HG02938 (cell line): ENCODE measurements at regions not wholly inside any gene's neighbourhood (a gene's known extent, or its start where the extent isn't known, plus 50 kb on each side); places are given as distances from the start of the nearest gene placed in this dataset.
"Not testable (repeated sequence)": the region's sequence is repeated elsewhere in the genome, so short reads cannot be mapped to it uniquely, and the experiment has no call there.

Source experiments
- ATAC-seq: cut with Tn5 transposase; IDR thresholded peaks from one replicate; pipeline ENCODE4 v1.9.1; 2021; ENCODE audit warnings: mild to moderate bottlenecking, moderate library complexity; ENCODE audit not compliant: unreplicated experiment

DNA sequence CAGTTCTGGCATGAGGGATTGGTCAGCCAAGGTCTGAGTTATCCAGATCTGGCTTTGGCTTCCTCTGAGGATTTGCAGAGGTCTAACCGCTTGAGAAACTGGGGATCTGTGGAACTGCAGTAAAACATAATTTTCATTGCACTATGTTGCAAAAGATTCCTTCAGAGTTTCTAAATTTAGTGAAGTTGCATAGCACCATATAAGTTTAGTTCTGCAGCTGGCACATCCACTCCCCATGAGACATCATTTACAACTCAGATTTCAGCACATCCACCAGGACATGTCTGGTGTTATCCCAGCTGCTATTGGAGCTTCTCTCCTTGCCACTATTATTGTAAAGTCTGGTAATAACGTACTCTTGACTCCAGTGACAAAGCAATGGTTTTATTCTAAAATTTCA is 181.5 kb downstream of the CWF19L2 start:
- no peak for ATAC-seq

DNA sequence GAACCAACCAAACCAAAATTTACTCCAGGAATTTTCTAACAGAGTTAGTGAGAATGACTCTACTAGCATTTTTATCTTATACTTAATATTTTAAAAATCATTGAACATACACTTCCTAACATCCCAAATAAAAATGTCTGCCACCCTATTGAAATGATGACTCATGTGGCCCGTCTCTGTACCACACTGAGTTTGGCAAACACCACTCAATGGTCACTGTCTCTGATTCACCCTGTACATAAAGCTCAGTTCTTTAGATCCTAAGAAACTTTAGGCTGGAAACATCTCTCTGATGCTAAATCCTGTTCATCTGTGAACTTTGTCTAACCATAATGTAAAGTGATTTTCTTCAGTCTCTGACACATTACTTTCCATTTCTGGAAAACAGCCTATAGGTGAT is 182.0 kb downstream of the CWF19L2 start:
- ATAC-seq = no peak

DNA sequence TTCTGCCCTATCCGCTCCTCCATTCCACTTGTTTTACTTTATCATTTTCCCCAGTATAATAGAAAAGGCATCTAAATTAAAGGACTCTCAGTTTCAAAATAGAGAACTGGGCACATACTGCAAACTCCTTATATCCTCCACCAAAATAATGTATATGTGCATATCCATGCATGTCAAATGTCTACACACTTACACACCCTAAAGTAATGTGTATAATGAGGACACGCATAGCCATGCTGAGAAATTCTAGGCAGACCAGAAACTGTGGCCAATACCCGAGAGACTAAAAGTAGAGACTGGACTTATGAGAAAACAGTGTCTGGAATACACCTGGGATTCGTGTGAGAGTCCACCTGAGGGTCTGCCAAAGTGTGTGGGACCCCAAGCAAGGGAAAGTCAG is 183.5 kb downstream of the CWF19L2 start:
- ATAC-seq = no peak

DNA sequence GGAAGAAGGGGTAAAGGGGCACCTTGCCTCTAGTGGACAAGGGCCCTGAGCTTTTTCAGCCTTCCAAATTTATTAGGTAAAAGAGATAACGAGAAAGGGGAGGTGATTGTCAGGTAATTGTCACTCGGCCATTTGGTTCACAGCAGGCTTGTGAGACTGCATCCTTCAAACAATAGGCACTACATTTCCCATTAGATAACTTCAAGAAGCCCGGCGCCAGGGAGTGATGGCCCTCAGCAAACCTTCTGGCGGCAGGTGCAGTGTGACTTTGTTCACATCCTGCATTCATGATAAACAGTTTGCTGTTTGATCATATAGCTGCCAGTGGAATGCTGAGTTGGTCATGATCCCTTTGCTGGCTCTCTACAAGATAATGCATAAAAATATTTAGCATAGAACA is 185.1 kb downstream of the CWF19L2 start:
- ATAC-seq = no peak

DNA sequence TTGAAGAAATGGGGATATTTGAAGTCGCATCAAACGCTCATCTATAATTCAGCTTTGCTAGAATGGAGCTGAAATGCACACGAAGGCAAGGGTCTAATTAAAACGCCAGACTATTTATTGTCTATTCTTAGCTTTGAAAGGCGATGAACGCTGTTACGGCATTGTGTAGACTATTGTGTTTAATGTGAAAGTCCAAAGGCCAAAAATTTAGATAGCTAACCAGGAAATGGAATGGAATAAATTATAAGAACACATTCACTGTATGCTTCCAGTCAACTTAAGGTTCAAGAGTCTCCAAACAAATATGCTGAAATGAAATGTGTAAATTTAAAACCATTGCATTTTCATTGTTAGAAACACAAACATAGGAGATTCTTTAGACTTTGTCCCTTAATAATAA is 186.2 kb downstream of the CWF19L2 start:
- ATAC-seq = no peak

DNA sequence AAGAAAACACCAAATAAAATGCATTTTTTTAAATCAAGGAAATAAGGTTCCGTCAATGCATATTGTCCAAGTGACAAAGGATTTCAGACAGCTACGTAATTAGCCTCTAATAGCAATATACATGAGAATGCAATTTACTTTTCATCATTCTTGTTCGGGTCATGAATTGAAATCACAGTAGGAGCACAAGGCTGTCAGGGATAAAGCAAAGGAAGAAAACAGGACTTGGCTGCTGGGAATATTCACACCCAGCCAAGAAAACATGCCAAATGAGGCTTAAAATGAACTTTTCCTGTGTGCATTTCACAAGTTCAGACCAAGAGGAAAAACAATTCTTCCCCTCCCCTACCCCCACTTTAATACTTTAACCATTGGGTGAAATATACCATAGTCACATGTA is 188.6 kb downstream of the CWF19L2 start:
- no peak for ATAC-seq

DNA sequence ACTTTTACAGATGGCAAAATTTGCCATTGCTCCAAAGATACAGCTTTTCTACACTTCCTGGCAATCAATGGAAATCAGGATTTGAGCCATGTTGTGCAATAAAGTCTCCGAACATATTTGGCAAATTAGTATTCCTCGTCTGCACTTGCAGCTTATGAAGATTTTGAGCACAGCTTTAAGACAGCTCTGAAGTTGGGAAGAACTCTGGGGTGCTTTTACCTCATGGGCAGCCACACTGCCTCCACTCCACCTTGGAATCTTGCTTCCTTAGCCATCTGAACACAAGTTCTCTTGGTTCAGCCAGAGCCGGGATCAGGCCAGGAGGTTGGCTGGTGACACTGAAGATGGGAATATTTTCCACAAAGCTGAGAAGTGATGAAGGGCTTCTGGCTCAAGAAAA is 191.2 kb downstream of the CWF19L2 start:
- no peak for ATAC-seq

DNA sequence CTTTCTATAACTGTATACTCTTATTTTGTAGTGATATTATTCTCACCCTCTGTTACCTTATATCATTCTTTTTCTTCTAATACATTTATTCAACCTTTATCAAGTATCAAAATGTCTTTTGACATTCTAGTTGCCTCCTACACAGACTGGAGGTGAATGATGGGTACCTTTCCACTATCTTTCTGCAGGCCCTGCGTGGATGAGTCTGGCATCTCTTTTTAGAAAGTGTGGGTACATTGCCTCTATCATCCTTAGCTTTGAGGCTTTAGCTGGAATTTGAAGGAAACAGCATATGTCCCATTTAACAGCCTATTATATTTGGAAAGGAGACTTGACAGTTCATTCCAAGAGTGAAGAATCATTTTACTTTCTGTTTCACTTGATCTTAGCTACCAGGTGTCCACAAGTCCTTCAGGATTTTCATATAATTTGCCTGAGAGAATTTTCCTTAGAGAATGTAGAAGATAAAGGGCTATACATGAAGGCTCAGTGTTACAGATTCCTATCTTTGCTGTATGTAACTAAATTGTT is 192.0 kb downstream of the CWF19L2 start:
- ATAC-seq = no peak

DNA sequence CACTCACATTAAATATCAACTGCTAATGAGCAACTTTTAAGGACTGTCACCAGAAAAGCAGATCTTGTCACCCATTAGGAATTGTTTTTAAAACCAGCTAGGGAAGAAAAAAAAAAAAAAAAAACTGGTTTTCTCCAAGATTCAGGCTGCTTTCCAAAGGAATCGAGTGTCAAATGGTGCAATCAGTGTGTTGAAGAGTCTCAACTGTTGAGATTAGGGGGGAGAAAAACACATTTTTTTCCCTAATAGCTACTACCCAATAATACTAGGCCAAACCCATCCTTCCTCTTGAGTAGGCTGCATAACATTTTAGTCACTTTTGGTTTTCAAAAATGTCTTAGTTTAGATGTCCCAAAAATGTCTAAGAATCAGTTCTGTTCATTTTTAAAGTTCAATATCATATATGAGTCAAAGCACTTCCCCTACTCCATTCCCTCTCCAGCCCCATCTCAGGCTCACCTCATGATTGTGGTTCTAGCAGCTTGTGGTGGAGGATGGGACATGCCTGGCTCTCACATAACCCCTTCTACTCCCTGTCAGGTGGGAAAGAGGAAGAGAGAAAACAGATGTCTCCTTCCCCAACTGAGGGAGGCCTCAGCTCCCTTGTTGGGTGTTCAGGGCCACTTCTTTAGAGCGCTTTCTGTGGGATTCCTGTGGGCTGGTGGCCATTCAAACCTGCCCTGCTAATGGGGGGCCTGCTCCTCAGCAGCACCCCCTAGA is 193.6 kb downstream of the CWF19L2 start:
- ATAC-seq = peak; percentile 56

DNA sequence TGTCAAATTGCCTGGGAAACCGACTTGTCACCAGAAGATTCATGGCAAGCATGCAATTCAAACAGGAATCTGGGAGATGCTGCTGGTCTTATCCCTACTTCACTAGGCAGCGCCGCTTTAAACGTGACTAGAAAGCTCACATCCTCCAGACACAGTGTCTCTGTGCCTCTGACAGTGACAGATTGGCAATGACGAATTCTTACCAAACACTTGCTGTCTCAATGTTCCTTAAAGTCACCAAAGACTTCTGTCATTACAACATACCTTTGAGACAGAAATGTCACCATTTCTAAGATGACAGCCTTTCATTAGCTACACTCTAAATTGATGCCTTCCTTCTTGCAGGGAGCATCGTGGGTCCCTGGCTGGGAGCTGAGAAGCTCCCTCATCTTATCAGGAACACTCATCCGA is 197.8 kb downstream of the CWF19L2 start:
- no peak for ATAC-seq

DNA sequence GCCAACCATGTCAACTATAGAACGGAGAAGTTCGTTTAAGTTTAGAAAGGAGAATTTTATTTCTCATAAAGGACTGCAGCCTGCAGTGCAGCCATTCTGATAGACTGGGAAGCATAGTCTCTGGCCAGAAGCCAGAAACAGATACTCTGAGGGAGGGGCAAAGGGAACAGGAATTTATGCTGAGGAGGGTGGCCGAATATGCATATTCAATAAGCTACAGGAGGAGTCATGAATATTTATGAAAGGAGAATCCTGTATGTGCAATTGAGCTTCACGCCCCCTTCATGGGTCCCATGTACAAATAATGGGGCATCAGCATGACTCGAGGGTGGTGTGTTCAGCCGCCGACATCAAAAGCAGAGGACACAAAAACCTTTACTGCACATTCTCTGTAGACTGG is 199.9 kb downstream of the CWF19L2 start:
- ATAC-seq = no peak

DNA sequence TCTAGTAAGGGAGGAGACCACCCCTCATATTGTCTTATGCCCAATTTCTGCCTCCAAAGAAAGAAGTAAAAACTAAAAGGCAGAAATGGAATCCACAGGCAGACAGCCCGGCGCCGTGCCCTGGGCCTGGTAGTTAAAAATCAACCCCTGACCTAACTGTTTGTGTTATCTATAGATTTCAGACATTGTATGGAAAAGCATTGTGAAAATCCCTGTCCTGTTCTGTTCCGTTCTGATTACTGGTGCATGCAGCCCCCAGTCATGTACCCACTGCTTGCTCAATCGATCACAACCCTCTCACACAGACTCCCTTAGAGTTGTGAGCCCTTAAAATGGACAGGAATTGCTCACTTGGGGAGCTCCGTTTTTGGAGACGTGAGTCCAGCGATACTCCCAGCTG is 204.0 kb downstream of the CWF19L2 start:
- ATAC-seq = not testable (repeated sequence)

DNA sequence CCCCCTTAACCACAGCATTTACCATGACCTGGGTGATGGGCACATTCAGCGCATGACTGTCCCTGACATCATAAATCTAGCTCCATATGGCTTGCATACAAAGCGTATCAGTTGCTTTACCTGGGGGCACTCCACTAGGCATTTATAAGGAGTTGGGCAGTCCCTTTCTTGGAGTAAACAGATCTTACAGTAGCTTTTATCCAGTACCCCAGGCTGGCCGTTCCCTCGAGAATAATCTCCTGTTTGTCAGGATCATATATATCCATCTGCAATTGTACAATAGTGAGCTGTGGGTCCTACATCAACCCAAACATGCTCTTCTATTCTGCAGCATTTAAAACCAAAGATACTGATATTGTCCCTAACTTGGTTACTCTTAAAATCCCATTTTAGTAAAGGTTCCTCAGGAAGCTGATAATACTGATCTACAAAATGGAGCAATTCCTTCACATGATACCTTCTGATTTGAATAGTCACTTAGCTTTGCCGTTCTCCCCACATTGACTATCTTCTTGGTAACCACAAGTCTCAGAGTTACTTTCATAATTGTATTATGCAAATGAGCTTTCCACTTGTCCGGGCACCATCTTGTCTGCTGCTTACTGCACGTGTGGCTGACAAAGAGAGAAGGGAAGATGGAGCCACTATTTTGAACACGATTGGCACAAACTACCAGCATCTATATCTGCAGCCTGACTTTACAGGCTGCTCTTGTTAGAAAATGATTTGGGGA is 205.0 kb downstream of the CWF19L2 start:
- peak; percentile 96 for ATAC-seq

DNA sequence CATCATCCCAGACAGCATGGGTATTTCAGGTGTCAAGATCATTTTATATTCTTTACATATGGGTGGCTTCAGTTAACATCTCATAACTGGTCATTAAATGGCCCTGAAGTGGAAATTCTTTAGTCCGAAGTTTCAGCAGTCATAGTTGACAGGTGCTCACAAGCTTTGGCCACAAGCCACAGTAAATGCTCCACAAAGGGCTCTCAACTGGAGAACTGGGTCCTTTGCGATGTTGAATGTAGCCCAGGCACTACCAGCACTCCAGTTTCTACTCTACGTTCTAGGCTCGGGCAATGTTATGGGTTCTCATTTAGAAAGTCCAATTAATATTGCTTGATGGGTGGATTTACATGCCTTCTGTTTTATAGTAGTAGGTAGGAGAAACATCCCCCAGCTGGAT is 206.3 kb downstream of the CWF19L2 start:
- no peak for ATAC-seq

DNA sequence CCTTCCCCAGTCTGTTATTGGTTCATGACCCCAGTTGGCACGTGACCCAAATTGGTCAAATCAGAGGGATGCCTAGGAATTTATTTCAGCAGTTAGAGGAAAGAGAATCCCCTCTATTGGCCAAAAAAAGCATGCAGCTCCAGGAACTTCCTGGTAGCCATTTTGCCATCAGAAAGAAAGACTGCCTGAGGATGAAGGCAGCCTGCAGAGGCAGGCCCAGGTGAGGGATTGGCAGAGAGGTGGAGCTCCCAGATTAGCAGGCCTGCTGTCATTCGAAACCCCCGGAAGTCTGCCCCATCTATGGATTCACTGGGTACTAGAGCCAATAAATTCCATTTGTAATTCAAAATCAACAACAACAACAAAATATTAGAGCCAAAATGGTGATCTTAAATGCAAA is 207.6 kb downstream of the CWF19L2 start:
- ATAC-seq = no peak

DNA sequence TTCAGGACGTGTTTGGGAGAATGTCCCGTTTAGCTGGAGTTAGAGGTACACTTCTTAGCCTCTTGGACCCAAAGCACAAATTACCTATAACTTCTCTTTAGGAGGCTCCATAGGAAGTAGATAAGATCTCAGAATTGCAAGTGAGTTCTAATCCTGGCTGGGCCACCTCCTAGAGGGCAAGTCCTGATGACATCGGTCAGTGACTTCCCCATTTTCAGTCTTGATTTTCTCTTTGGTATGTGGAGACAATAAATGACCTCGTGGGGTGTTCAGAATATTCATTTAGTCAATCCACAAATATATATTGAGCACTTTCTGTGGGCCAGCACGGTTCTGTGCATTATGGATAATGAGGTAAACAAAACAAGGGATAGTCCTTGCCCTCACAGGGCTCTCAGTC is 208.6 kb downstream of the CWF19L2 start:
- ATAC-seq = no peak

DNA sequence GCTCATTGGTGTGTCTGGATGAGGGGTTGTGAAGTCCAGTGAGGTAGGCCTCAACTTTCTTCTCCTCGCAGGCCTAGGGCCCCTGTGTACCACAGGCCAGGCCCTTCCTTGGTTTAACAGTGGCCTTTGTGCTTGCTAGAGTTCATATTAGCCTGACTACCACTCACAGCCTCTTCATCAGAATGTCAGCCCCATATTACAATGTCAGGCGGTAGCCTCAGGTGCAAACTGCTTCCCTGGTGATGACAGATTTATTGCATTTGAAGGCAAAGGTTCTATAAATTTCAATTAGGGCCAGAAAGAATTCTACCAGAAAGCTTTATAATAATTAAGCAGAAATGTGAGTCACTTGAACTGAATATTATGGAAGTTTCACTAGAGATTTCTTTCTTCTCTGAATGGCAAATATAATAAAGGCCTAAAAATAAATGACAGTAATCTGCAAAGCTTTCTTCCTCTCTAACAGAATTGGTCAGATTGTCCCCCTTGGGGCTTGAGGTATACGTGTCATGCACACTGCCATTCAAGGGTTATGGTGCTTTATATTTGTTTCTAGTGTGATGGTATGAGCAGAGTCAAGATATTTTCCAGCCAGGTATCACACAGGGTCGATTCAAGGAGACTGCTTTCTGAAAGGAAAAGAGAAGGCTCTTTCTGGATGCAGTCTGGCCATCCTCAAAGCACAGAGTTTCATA is 210.3 kb downstream of the CWF19L2 start:
- ATAC-seq = no peak

DNA sequence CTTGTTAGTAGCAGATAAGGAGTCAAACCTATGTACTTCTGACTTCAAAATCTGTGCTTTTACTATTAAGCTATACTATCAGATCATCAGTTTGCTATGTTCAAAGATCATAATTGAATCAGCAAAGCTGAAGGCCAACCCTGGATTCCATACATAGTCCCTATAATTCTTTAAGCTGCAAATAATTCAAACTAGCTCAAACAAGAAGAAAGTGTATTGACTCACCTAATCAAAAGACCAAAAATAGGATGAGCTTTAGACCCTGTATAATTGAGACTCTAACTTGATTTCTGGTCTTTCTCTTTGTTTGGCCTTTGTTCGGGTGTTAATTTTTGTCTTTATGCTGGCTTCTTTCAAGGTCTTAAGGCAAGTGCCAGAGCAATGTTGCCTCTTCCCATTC is 213.7 kb downstream of the CWF19L2 start:
- no peak for ATAC-seq

DNA sequence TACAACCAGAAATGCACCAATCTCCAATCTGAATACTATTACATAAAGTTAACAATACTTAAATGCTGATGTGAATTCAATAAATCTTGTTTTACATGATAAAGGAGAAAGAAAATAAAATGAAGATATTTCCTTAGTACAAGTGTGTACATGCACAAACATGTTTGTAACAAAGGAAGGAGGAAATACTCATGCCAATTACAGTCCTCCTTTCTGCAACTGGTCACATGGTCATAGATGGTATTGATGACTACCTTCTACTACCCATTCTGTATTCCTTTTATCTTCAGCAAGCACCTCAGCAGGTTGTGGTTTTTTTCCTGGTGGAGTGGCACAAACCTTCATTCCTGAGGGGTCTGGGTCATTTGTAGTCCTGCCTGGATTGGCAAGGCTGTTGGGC is 214.2 kb upstream of the GUCY1A2 start:
- ATAC-seq = no peak

DNA sequence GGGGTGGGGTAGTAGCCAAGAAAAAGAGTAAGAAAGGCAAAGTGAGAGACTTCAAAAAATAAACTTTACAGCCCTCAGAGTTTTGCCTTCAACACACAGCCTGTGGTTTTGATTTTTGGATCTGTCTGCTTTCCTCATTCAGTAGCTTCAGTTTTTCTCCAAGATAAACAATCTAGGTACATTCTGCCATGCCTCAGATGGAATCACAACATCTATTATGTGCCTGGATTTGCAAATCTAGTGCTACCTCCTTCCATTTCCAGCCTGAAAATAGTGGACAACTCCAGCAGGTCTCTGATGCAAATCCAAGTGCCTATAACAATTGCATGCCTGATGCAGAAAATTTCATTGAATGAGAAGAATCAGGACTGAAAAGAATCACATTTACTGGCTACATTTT is 206.6 kb upstream of the GUCY1A2 start:
- no peak for ATAC-seq

DNA sequence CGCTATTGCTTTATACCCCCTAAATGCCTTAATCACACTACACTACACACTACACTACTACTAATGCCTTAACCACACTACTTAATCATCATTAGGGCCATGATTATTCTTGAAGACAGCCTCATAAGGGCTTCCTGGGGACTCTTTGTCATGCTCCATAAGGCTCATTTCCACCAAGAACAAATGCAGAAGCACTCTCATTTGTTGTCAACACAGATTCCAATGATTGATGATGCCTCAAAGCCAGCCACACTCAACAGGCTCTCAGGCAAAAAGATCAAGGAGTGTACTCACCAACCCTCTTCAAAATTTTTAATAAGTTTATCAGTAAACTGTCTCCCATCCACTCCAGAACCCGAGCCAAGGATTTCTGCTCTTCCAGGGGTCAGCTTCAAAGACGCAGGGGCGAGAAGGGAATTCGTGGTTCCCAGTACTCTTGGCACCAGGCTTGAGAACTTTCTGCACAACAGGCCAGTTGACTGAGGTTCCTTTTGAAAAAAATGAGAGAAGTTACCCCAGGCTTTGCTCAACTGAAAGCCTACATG is 204.7 kb upstream of the GUCY1A2 start:
- no peak for ATAC-seq

DNA sequence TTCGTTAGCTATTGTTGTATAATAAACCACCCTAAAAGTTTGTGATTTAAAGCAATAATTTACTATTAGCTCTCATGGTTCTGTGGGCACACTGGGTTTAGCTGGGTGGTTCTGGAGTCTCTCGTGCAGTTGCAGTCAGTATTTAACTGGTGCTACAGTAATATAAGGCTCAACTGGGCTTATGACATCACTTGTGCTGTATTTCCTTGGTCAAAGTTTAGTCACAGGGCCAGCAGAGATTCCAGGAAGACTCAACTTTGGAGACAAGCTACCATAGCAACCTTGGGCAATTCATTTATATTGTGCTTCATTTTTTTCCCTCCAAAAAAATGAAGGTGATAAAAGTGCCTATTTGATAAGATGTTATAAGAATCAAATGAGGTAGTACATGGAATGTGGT is 204.2 kb upstream of the GUCY1A2 start:
- no peak for ATAC-seq
